ENCODE measurements at regions not wholly inside any gene's neighbourhood (a gene's known extent, or its start where the extent isn't known, plus 50 kb on each side); places are given as distances from the start of the nearest gene placed in this dataset.

DNA sequence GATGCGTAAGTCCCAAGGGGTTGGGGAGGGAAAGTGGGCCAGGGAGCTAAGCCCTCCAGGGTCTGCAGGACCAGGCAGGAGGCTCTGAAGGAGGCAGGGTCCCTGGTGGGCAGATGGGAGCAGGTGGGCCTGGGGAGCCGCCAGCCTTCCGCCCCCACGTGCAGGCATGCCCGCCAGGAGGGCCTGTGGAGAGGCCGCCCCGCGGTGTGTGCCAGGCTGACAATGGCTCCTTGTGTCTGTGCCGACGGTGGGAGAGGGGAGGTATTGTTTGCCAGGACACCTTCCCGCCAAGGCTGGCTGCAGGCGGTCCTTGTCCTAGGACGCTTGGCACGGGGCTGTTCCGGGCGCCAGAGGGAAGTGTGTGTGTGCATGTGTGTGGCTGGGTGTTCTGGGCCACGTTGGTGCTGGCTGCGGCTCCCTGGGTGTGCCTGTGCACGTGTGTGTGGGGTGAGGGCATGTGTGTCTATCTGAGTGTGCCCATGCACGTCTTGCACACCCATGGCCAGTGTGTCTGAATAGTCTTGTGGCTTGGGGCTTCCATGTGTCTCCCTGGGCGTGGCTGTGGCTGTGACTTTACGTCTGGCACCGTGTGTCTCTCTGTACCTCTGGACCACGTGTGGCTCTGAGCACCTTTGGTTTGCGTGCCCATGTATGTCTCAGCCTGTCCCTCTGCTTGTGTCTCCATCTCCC is 153.0 kb downstream of the CEBPB start:
- no peak overlapping the region for H3K4me3 ChIP-seq
- H3K27ac ChIP-seq = peak overlapping the region in 15 of 21 experiments; percentile 1 to 71 (median 45)

DNA sequence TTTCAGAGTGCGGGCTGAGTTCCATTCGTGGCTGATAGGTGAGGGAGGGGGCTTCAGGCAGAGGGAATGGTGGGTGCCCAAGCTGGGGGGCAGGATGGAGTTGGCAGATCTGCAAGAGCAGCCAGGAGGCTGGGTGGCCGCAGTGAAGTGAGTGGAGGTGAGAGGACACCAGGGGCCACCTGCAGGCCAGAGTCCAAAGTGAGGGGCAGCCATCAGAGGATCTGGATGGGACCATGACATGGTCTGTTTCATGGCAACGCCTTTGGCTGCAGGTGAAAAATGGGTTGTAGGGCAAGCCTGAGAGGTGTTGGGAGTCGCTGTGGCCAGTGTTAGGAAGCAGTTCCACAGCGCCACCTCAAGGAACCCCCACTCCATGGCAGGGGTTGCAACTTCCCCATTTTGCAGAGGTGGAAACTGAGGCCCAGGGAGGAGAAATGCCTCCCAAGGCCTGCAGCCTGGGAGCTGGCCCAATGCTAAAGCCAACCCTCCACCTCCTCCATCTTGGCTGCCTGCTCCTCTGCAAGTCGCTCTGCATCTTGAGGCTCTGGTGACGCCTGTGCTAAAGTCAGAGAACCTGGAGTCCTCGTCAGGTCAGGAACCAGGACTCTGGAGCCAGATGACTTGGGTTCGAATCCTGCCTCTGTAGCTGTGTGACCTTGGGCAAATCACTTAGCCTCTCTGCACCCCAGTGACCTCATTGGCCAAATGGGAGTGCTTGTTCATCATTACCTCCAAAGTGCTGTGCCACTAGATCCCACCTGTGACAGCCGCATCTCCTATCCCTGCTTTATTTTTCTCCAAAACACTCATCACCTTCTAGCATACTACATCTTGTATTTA is 153.8 kb downstream of the CEBPB start:
- Histone ChIP-seq H3K4me3 (no peak overlapping the region), H3K27ac (peak overlapping the region in 11 of 21 experiments; percentile 12 to 71 (median 47))

DNA sequence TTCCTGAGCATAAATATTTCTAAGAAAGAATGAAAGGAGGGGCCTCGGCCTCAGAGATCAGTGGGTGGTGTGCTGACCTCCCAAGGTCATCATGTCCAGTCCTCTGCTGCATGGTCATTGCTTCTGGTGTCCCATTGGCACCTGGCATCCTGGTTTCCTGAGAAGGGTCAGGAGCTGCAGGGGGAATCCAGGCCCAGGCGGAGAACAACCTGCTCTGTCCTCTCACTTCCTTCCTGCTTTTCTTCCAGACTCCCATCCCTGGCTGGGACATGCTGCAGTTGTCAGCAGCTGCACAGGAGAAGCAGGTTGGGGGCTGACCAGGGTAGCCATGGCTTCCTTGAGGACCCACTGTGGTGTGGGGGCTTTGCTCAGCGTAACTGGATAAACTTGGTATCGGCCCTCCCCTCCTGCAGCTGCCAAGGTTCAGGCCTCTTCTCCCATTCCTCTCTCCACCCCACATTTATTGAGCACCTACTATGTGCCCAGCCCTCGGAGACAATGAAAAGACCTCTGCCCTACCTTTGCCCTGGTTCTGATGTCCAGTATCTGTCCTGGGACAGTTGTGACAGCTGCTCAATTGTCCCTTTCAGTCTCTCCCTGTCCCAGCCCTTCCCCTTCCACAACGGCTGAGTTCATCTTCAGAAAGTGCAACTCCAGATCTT is 155.2 kb downstream of the CEBPB start:
- H3K4me3 ChIP-seq = no peak overlapping the region
- H3K27ac ChIP-seq = peak overlapping the region in 19 of 21 experiments; percentile 1 to 77 (median 59)

DNA sequence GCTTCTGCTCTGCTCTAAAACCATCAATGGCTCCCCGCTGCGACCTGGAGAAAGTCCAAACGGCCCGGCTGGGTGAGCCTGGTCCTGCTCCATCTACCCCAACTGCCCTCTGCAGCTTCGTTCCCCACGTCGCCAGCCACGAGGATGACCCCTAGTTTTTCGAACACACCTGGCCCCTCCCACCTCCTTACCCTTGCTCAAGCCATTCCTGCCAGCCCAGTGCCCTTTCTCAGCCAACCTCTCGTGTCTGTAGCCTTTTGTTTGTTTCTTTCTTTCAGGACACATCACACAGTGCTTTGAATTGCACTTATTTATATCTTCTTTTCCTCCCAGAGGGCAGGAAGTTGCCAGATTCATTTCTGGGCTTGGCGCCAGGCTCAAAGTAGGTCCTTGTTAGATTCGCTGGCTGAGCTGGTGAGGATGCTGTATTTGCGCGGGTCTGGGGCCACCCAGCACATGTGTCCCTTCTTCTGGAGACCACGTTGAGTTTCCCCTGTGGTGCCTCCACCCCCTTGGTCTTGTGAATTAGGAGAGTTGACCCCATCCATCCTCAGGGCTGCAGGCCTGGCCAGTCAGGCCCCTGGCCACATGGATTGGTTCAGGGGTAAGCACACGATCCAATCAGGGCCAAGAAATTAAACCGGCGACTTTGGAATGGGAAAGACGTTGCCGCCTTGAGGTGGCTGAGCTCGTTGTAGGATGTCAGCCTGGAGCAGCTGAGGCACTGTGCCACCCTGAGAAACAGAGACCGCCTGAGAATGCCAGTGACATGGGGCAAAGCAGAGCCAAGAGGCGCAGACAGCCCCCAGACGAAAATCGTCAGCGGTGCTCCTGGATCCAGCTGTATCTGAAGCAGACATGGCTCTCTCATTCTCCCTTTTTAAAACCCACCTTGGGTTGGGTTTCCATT is 156.0 kb downstream of the CEBPB start:
- H3K27ac ChIP-seq = peak overlapping the region in 18 of 21 experiments; percentile 20 to 77 (median 60)
- H3K4me3 ChIP-seq = no peak overlapping the region

DNA sequence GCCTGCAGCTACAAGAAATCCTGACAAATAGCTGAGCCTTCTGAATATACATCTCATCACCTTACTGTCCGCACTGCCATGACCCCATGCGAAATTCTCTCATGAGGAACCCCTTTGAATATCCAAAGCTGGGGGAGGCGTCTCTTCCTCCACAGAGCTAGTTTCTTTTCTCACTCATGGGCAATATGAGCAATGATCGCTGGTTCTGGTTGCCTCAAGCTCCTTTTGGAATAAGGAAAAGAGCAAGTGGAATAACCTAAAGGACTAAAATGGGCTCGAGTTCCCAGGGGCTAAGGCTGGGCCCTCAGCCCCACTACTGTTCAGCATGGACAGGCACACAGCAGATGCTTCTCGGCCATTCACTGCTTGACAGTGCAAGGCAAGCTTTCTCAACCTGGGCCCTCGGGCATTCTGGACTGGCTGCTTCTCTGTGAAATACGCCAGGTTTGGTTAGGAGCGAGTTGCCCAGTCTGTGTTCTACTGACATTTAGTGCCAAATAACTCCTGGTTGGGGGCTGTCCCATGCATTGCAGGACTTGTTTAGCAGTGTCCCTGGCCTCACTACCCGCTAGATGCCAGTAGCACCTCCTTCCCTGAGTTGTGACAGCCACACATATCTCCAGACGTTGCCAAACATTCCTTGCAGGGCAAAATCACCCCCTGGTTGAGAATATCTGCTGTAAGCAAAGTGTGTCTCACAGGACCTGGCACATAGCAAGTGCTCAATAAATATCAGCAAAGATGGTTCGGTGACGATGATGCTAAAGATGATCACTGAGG is 156.8 kb downstream of the CEBPB start:
- H3K4me3 ChIP-seq = no peak overlapping the region
- H3K27ac ChIP-seq = peak overlapping the region in 19 of 21 experiments; percentile 1 to 77 (median 53)

DNA sequence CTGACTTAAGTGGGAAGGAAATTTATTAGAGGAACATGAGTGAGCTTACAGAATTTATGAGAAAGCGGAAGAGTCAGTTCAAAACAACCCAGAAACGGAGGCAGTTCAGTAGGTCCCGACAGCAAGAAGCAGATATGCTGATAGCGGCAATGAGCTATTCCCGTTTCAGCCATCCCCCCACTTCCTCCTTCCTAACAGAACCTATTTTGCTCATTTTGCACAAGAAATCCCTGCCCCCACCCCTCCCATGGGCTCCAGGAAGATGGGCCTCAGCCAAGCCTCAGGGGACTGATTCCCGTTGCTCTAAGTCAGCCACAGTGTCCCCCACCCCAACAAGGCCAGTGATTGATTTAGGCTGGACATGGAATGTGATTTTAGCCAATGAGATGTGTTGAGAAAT is 157.5 kb downstream of the CEBPB start:
- Histone ChIP-seq H3K4me3 (no peak overlapping the region), H3K27ac (peak overlapping the region in 11 of 21 experiments; percentile 1 to 78 (median 56))

DNA sequence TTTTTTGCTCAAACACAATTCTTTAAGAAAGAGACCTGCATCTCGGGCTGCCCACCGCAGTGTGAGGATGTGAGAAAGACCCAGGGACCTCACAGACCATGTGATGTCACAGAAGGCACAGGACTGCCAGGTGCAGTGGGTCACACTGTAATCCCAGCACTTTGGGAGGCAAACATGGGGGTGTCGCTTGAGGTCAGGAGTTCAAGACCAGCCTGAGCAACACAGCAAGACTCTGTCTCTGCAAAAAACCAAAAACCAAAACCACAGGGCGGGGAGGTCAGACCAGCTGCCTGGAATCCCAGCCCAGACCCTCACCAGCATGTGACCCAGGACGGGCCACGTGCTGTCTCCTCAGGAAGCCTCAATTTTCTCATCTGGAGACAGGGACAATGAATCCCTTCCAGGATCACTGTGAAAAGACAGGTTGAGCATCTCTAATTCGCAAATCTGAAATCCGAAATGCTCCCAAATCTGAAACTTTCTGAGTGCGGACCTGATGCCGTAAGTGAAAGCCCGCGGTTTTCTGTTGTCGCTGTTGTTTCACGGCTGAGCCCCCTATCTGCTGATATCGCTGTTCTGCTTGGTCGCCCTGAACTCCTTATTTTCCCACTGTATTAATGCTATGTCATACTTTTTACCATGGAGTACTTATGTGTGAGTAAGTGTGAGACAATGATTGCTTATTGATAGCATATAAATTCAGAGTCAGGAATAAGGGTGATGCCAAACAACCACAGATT is 159.5 kb upstream of the PTPN1 start:
- no peak overlapping the region for H3K4me3 ChIP-seq
- H3K27ac ChIP-seq = no peak overlapping the region

- H3K4me3 ChIP-seq = no peak overlapping the region
- H3K27ac ChIP-seq = no peak overlapping the region
These were observed 158.6 kb upstream of the PTPN1 start for GRCh38 chr20:50351541-50351940.

- H3K27ac ChIP-seq = peak overlapping the region in 1 of 21 experiments; percentile 41
These were observed 156.8 kb upstream of the PTPN1 start for GRCh38 chr20:50353289-50353961.

GRCh38 chr20:50354721-50355589 is 155.2 kb upstream of the PTPN1 start:
- H3K27ac ChIP-seq = peak overlapping the region in 10 of 21 experiments; percentile 18 to 75 (median 48)
- H3K4me3 ChIP-seq = no peak overlapping the region

More at GRCh38 chr20:50353289-50353961, 156.8 kb upstream of the PTPN1 start:
- H3K4me3 ChIP-seq = no peak overlapping the region

DNA sequence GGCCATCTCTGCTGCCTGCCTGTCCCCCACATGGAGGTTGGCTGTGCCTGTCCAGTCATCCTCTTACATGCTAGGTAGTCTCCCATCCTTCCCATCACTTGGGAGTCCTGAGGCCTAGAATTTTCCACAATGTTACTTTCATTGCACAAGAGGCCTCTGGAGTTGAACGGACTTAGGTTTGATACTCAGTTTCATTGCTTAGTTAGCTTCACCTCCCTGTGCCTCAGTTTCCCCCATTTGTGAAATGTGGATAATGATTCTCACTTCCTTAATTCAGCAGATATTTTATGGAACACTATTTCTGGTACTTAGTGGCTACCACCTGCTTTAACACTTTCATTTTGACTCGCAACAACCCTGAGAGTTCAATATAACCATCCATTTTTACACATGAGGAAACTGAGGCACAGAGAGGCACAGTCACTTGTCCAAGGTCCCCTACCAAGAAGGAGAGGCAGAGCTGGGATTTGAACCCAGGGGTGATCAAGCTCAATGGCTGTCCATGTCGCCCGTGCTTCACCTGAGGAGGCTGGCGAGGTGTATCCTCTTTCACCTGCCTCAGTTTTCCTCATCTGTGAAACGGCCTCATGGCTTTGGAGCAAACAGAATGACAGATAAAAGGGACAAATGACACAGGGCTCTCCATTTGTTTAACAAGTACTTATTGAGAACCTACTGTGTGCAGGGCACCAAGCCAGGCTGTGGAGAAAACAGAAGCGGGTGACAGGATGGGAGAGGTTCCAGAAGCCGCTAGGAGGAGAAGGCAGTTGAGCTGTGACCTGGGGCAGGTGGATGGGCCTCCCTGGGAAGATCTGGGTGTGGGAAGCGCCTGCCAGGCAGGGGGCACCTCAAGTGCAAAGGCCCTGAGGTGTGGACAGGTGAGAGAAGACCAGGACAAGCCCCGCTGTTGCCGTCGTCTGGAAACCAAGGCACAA is 154.3 kb upstream of the PTPN1 start:
- Histone ChIP-seq H3K27ac (peak overlapping the region in 8 of 21 experiments; percentile 18 to 75 (median 52)), H3K4me3 (no peak overlapping the region)

- Histone ChIP-seq H3K4me3 (no peak overlapping the region), H3K27ac (no peak overlapping the region)
These were observed 153.7 kb upstream of the PTPN1 start for GRCh38 chr20:50356525-50356885.

DNA sequence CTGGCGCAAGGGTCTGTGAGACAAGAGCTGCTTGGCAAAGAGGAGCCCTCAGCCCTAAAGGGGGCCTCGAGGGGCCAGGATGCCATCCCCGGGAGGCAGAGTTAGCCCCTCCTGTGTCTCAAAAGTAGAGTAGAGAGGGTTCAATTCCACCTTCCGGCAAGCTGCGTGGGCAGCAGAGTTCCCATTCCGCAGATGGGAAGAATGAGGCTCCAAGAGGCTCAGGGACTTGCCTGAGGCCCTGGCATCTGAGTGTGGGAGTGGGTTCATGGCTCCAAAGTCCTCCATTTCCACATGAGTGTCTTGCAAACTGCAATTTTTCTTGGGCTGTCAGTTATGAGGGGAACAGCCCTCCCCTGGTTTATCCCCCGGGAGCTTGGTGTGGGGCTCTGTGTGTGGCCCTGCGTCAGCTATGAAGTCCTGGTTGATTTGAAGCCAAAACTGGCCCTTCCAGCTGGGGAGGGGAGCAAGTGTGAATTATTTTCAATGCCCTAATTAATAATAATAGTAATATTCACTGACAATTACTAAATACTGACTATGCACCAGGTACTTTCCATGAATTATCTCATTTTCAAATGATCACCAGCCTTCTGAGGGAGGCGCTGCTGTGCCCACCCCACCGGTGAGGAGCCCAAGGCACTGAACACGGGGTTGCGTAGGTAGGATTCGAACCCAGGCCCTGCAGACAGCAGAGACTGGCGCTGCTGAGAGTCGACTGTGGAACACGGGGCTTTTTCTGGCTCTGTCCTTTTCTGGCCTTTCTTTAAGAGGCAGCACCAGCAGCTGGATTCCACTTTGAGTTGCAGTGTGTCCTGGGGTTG is 153.0 kb upstream of the PTPN1 start:
- no peak overlapping the region for H3K27ac ChIP-seq
- H3K4me3 ChIP-seq = no peak overlapping the region

GRCh38 chr20:50357783-50358161 is 152.4 kb upstream of the PTPN1 start:
- Histone ChIP-seq H3K4me3 (no peak overlapping the region), H3K27ac (no peak overlapping the region)

GRCh38 chr20:50358166-50358565 is 152.0 kb upstream of the PTPN1 start:
- H3K27ac ChIP-seq = no peak overlapping the region
- H3K4me3 ChIP-seq = no peak overlapping the region

All from skin epidermis (tissue), 12 donors.